K562 (cell line): ENCODE measurements at regions not wholly inside any gene's neighbourhood (a gene's known extent, or its start where the extent isn't known, plus 50 kb on each side); places are given as distances from the start of the nearest gene placed in this dataset.
A peak's percentile ranks its signal among the peaks of the same experiment; 100 is the strongest.

ENCODE experiments used
- ARHGAP35 ChIP-seq: fragments of 450-650 bp; IDR thresholded peaks from 2 replicates; pipeline ENCODE4 v1.6.1; 2018; ENCODE audit not compliant: partially characterized antibody
- CHCHD3 ChIP-seq: fragments of 250-450 bp; sonication (Bioruptor Pico); IDR thresholded peaks from 2 replicates; pipeline ENCODE4 v2.1.2; 2022; ENCODE audit warnings: mild to moderate bottlenecking
- CLOCK ChIP-seq: fragments of 250-450 bp; sonication (Bioruptor Pico); IDR thresholded peaks from 2 replicates; pipeline ENCODE4 v1.4.0; 2020; ENCODE audit warnings: mild to moderate bottlenecking, moderate library complexity, borderline replicate concordance
- FOXK1 ChIP-seq: sonication (generic); formaldehyde crosslinking; IDR thresholded peaks from 2 replicates; pipeline ENCODE4 v1.8.0; 2022; ENCODE audit warnings: missing genetic modification reagents, mild to moderate bottlenecking, borderline replicate concordance
- FUS ChIP-seq: fragments of 200-400 bp; formaldehyde crosslinking; optimal IDR thresholded peaks from 2 replicates; pipeline ENCODE3; 2017; ENCODE audit warnings: low read depth, low read length
- GABPA ChIP-seq: fragments of 200-800 bp; sonication (Bioruptor generic); conservative IDR thresholded peaks from 2 replicates; pipeline ENCODE4 v1.6.1; 2016; ENCODE audit warnings: low read depth, missing genetic modification characterization, missing compliant biosample characterization
- JUND ChIP-seq, 2 experiments: IDR thresholded peaks; 2 replicates in 1 of 2; 3 replicates in 1 of 2; pipeline ENCODE4 v1.6.1; 2011; ENCODE audit warnings: borderline replicate concordance in 2 of 2, low read depth in 2 of 2, low read length in 2 of 2, improper control_type of control experiment in 1 of 2, missing biosample characterization in 1 of 2, missing genetic modification characterization in 1 of 2, missing genetic modification reagents in 1 of 2
- MCM7 ChIP-seq, 2 experiments: fragments of 450-650 bp; IDR thresholded peaks; 2 replicates each; pipeline ENCODE4 v1.6.1; 2016 to 2018
- NRF1 ChIP-seq, 2 experiments: fragments of 450-650 bp; IDR thresholded peaks in 1 of 2; conservative IDR thresholded peaks in 1 of 2; 2 replicates each; pipeline ENCODE4 v1.6.1; 2014; ENCODE audit warnings: mild to moderate bottlenecking in 2 of 2
- POLR2AphosphoS5 ChIP-seq: IDR thresholded peaks from 2 replicates; pipeline ENCODE4 v1.6.1; 2011; ENCODE audit warnings: mild to moderate bottlenecking, low read depth, low read length, moderate library complexity; ENCODE audit not compliant: control insufficient read depth, insufficient read depth
- SMARCA5 ChIP-seq: fragments of 450-650 bp; IDR thresholded peaks from 2 replicates; pipeline ENCODE4 v1.6.1; 2016
- SNRNP70 ChIP-seq: fragments of 200-400 bp; formaldehyde crosslinking; optimal IDR thresholded peaks from 2 replicates; pipeline ENCODE3; 2017; ENCODE audit warnings: low read depth, low read length
- THRA ChIP-seq: fragments of 450-650 bp; IDR thresholded peaks from 2 replicates; pipeline ENCODE4 v1.6.1; 2017; ENCODE audit warnings: mild to moderate bottlenecking, moderate library complexity
- TOE1 ChIP-seq, 2 experiments: fragments of 450-650 bp in 1 of 2; sonication (generic) in 1 of 2; formaldehyde crosslinking in 1 of 2; IDR thresholded peaks; 2 replicates each; pipeline versions ENCODE4 v1.7.1 to v1.8.0; 2016 to 2022; ENCODE audit warnings: borderline replicate concordance in 2 of 2, mild to moderate bottlenecking in 2 of 2, antibody characterized with exemption in 1 of 2, inconsistent platforms in 1 of 2, low read depth in 1 of 2, missing genetic modification reagents in 1 of 2, moderate library complexity in 1 of 2
- ZC3H11A ChIP-seq: IDR thresholded peaks from 2 replicates; pipeline ENCODE4 v1.6.1; 2012; ENCODE audit warnings: low read depth, low read length, improper control_type of control experiment
- ZNF133 ChIP-seq: fragments of 250-450 bp; sonication (Bioruptor Pico); IDR thresholded peaks from 2 replicates; pipeline ENCODE4 v1.4.0; 2020; ENCODE audit warnings: mild to moderate bottlenecking
- ZNF197 ChIP-seq: fragments of 200-800 bp; sonication (Bioruptor generic); IDR thresholded peaks from 2 replicates; pipeline ENCODE4 v1.6.1; 2016; ENCODE audit warnings: low read depth, missing genetic modification characterization, missing compliant biosample characterization
- ZNF584 ChIP-seq: fragments of 200-800 bp; sonication (Bioruptor generic); IDR thresholded peaks from 2 replicates; pipeline ENCODE4 v1.6.1; 2016; ENCODE audit warnings: low read depth, mild to moderate bottlenecking, missing genetic modification characterization, missing compliant biosample characterization
- TF ChIP-seq, protein P1 (sequence below): fragments of 450-650 bp; IDR thresholded peaks from 2 replicates; pipeline ENCODE4 v1.6.1; 2018; ENCODE audit warnings: mild to moderate bottlenecking, low read depth; ENCODE audit not compliant: partially characterized antibody
- TF ChIP-seq, protein P2 (sequence below): fragments of 450-650 bp; IDR thresholded peaks from 2 replicates; pipeline ENCODE4 v1.6.1; 2016

DNA sequence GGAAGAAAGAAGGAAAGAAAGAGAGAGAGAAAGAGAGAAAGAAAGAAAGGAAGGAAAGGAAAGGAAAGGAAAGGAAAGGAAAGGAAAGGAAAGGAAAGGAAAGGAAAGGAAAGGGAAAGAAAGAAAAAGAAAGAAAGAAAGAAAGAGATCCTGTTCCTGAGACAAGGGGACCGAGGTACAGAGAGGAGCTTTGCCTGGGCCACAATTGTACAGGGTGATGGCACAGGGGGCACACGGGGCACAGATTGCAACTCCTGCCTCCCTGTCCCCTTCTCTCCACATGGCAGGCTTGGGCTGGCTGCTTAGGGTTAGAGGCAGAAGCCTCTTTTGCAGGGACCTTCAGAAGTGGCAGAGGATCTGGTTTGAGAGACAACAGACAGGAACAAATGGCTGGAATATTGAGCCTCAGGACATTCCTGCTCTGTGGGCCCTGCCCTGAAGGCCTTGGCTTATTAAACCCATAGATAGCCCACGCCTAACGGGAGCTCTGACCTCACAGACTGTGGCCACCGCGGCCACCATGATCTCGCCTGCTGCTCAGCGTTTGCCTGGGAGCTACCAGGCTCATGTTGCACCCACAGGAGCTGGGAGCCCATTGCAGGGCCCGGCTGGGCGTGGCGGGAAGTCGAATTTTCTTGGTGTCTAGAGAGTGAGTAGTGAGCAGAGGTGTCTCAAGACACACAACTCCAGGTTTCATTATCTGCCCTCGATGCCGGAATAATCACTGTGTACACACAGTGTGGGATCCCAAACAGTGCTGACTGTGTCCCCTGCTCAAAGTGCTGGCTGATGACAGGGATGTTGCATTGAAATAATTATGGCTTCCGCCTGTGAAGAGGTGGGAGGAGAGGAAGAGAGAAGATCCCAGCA, 147.9 kb upstream of the NCOR2 start (continued):
- TF ChIP-seq JUND (IDR thresholded peaks at IDR 0.05; ENCODE audit: borderline replicate concordance, low read depth, low read length): no peak
- TF ChIP-seq JUND (tag; IDR thresholded peaks at IDR 0.05; ENCODE audit: borderline replicate concordance, low read depth, low read length): 0 out of 3 replicates have a peak, but pooled peaks have one; percentile 28
- TF ChIP-seq MCM7 (IDR thresholded peaks at IDR 0.05): no peak
- no peak for TF ChIP-seq FUS
- TF ChIP-seq ZC3H11A: no peak
- TF ChIP-seq CHCHD3 (CRISPR knock-in tag): no peak
- no peak for TF ChIP-seq TOE1 (IDR thresholded peaks at IDR 0.05; ENCODE audit: borderline replicate concordance)
- no peak for TF ChIP-seq TOE1 (CRISPR knock-in tag; IDR thresholded peaks at IDR 0.05; ENCODE audit: borderline replicate concordance, low read depth)
- TF ChIP-seq SNRNP70: no peak
- TF ChIP-seq POLR2AphosphoS5: no peak
- TF ChIP-seq ZNF133: no peak
- TF ChIP-seq ARHGAP35: no peak
- TF ChIP-seq THRA: no peak
- TF ChIP-seq, protein P1, sequence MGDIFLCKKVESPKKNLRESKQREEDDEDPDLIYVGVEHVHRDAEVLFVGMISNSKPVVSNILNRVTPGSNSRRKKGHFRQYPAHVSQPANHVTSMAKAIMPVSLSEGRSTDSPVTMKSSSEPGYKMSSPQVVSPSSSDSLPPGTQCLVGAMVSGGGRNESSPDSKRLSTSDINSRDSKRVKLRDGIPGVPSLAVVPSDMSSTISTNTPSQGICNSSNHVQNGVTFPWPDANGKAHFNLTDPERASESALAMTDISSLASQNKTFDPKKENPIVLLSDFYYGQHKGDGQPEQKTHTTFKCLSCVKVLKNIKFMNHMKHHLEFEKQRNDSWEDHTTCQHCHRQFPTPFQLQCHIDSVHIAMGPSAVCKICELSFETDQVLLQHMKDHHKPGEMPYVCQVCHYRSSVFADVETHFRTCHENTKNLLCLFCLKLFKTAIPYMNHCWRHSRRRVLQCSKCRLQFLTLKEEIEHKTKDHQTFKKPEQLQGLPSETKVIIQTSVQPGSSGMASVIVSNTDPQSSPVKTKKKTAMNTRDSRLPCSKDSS: no peak
- TF ChIP-seq, protein P2, sequence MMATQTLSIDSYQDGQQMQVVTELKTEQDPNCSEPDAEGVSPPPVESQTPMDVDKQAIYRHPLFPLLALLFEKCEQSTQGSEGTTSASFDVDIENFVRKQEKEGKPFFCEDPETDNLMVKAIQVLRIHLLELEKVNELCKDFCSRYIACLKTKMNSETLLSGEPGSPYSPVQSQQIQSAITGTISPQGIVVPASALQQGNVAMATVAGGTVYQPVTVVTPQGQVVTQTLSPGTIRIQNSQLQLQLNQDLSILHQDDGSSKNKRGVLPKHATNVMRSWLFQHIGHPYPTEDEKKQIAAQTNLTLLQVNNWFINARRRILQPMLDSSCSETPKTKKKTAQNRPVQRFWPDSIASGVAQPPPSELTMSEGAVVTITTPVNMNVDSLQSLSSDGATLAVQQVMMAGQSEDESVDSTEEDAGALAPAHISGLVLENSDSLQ: no peak
- TF ChIP-seq ZNF584: 0 out of 2 replicates have a peak, but pooled peaks have one; percentile 16
- TF ChIP-seq ZNF197: 0 out of 2 replicates have a peak, but pooled peaks have one; percentile 46
- no peak for TF ChIP-seq FOXK1 (CRISPR knock-in tag)
- TF ChIP-seq SMARCA5: no peak
- no peak for TF ChIP-seq CLOCK (CRISPR knock-in tag)
- TF ChIP-seq GABPA (tag): peak; percentile 33; the same call in 1 of the 2 replicates
- TF ChIP-seq NRF1 (conservative IDR thresholded peaks at IDR 0.05 in 1 of 2, IDR thresholded peaks at IDR 0.05 in 1 of 2): peak in 1 of 2 experiments; percentile 28; a peak in 1 of 4 replicates
